ENCODE measurements at regions not wholly inside any gene's neighbourhood (a gene's known extent, or its start where the extent isn't known, plus 50 kb on each side); places are given as distances from the start of the nearest gene placed in this dataset.

- TF ChIP-seq POLR2A (IDR thresholded peaks at IDR 0.05; ENCODE audit: low read depth, low read length) = no peak
- TF ChIP-seq TAF1 (IDR thresholded peaks at IDR 0.05; ENCODE audit: borderline replicate concordance, low read depth, low read length) = no peak
- no peak for TF ChIP-seq POLR2AphosphoS5 (IDR thresholded peaks at IDR 0.05; ENCODE audit: low read depth, low read length)
These were observed 378.6 kb downstream of the RPS6KC1 start for GRCh38 chr1:213429642-213430041.

Measured in GM12892 (cell line).